HG03039 (cell line): ENCODE measurements at regions not wholly inside any gene's neighbourhood (a gene's known extent, or its start where the extent isn't known, plus 50 kb on each side); places are given as distances from the start of the nearest gene placed in this dataset.

Source experiments
- ATAC-seq: cut with Tn5 transposase; IDR thresholded peaks from one replicate; pipeline ENCODE4 v1.9.1; 2021; ENCODE audit warnings: mild to moderate bottlenecking, moderate library complexity; ENCODE audit not compliant: unreplicated experiment

GRCh38 chr4:137754652-137755471, 222.6 kb upstream of the PCDH18 start:
- no peak for ATAC-seq

- no peak for ATAC-seq
Observed at GRCh38 chr4:137749466-137749865, 217.2 kb upstream of the PCDH18 start.

GRCh38 chr4:137748616-137749015, 216.3 kb upstream of the PCDH18 start:
- ATAC-seq = no peak

GRCh38 chr4:137740141-137740540, 207.8 kb upstream of the PCDH18 start:
- no peak for ATAC-seq

GRCh38 chr4:137739391-137739790, 207.1 kb upstream of the PCDH18 start:
- no peak for ATAC-seq

- no peak for ATAC-seq
Observed at GRCh38 chr4:137738375-137738990, 206.2 kb upstream of the PCDH18 start.

GRCh38 chr4:137735561-137736104, 203.3 kb upstream of the PCDH18 start:
- no peak for ATAC-seq

- ATAC-seq = peak; percentile 74
Observed at GRCh38 chr4:137733174-137734141, 201.2 kb upstream of the PCDH18 start.

- ATAC-seq = no peak
Observed at GRCh38 chr4:137722910-137723309, 190.6 kb upstream of the PCDH18 start.

- no peak for ATAC-seq
Observed at GRCh38 chr4:137711502-137711901, 179.2 kb upstream of the PCDH18 start.

- no peak for ATAC-seq
Observed at GRCh38 chr4:137707626-137708025, 175.3 kb upstream of the PCDH18 start.

- ATAC-seq = no peak
Observed at GRCh38 chr4:137707102-137707620, 174.9 kb upstream of the PCDH18 start.

GRCh38 chr4:137705171-137705783, 173.0 kb upstream of the PCDH18 start:
- no peak for ATAC-seq

GRCh38 chr4:137703195-137703594, 170.9 kb upstream of the PCDH18 start:
- no peak for ATAC-seq

- ATAC-seq = no peak
Observed at GRCh38 chr4:137702512-137702911, 170.2 kb upstream of the PCDH18 start.

GRCh38 chr4:137701401-137701800, 169.1 kb upstream of the PCDH18 start:
- ATAC-seq = no peak

GRCh38 chr4:137700751-137701150, 168.5 kb upstream of the PCDH18 start:
- no peak for ATAC-seq

GRCh38 chr4:137700072-137700471, 167.8 kb upstream of the PCDH18 start:
- ATAC-seq = no peak

GRCh38 chr4:137694138-137694537, 161.8 kb upstream of the PCDH18 start:
- ATAC-seq = no peak

GRCh38 chr4:137693641-137694040, 161.3 kb upstream of the PCDH18 start:
- no peak for ATAC-seq
